WTC11 (cell line): ENCODE measurements at regions not wholly inside any gene's neighbourhood (a gene's known extent, or its start where the extent isn't known, plus 50 kb on each side); places are given as distances from the start of the nearest gene placed in this dataset.

Experiments
- ATAC-seq: fragments of 200-7000 bp; cut with Tn5 transposase; 2 replicates; pipeline ENCODE4 v1.10.0; 2021; ENCODE audit warnings: mild to moderate bottlenecking, moderate library complexity
- CTCF ChIA-PET: fragments of 300-600 bp; sonication (Branson Sonifier 250); formaldehyde crosslinking; loops from one replicate; lab custom pipeline; 2021; ENCODE audit warnings: antibody characterized with exemption; lab: Charles Lee
- POLR2A ChIA-PET: fragments of 350-600 bp; sonication (Branson Sonifier 250); formaldehyde crosslinking; loops from one replicate; lab custom pipeline; 2021; ENCODE audit warnings: antibody characterized with exemption; lab: Charles Lee
- DNase-seq: peaks from one replicate; pipeline ENCODE4 v3.0.0; 2021; ENCODE audit warnings: low spot score
- H3K27ac Mint-ChIP-seq: 2 replicates; pipeline ENCODE4 v1.8.0; 2021; ENCODE audit warnings: mixed read lengths
- H3K27me3 Mint-ChIP-seq: 2 replicates; pipeline ENCODE4 v1.8.0; 2021; ENCODE audit warnings: low read depth, mild to moderate bottlenecking, moderate library complexity, mixed read lengths
- H3K36me3 Mint-ChIP-seq: 2 replicates; pipeline ENCODE4 v1.8.0; 2021; ENCODE audit warnings: mixed read lengths
- H3K4me1 Mint-ChIP-seq: 2 replicates; pipeline ENCODE4 v1.8.0; 2022; ENCODE audit warnings: mixed read lengths
- H3K4me3 Mint-ChIP-seq: 2 replicates; pipeline ENCODE4 v1.8.0; 2021; ENCODE audit warnings: mild to moderate bottlenecking, moderate library complexity, mixed read lengths
- H3K9me3 Mint-ChIP-seq: 2 replicates; pipeline ENCODE4 v1.8.0; 2021; ENCODE audit warnings: mixed read lengths
- GRHL2 ChIP-seq: fragments of 250-450 bp; sonication (Bioruptor Pico); IDR thresholded peaks from 2 replicates; pipeline ENCODE4 v1.8.0; 2022; ENCODE audit warnings: mild to moderate bottlenecking, moderate library complexity; ENCODE audit not compliant: insufficient replicate concordance, severe bottlenecking
- JUN ChIP-seq: sonication (generic); formaldehyde crosslinking; IDR thresholded peaks from 2 replicates; pipeline ENCODE4 v1.8.0; 2023; ENCODE audit warnings: mild to moderate bottlenecking, missing genetic modification reagents
- MYBL2 ChIP-seq: sonication (generic); formaldehyde crosslinking; IDR thresholded peaks from 2 replicates; pipeline ENCODE4 v1.8.1; 2023; ENCODE audit warnings: mild to moderate bottlenecking, moderate library complexity, missing genetic modification reagents
- SMAD4 ChIP-seq: sonication (generic); formaldehyde crosslinking; IDR thresholded peaks from 2 replicates; pipeline ENCODE4 v1.8.0; 2022; ENCODE audit warnings: mild to moderate bottlenecking, missing genetic modification reagents
- TEAD1 ChIP-seq: sonication (generic); formaldehyde crosslinking; IDR thresholded peaks from 2 replicates; pipeline ENCODE4 v1.8.0; 2022; ENCODE audit warnings: mild to moderate bottlenecking, missing genetic modification reagents
- ZNF121 ChIP-seq: sonication (generic); formaldehyde crosslinking; IDR thresholded peaks from 2 replicates; pipeline ENCODE4 v1.8.0; 2023; ENCODE audit warnings: missing genetic modification reagents
- ZNF219 ChIP-seq: sonication (generic); formaldehyde crosslinking; IDR thresholded peaks from 2 replicates; pipeline ENCODE4 v1.8.0; 2023; ENCODE audit warnings: missing genetic modification reagents, mild to moderate bottlenecking, borderline replicate concordance
- ZNF232 ChIP-seq: sonication (generic); formaldehyde crosslinking; IDR thresholded peaks from 2 replicates; pipeline ENCODE4 v1.8.0; 2022; ENCODE audit warnings: mild to moderate bottlenecking, missing genetic modification reagents
- TF ChIP-seq, protein P1 (sequence below): sonication (generic); formaldehyde crosslinking; IDR thresholded peaks from 2 replicates; pipeline ENCODE4 v1.8.1; 2023; ENCODE audit warnings: mild to moderate bottlenecking, missing genetic modification reagents, borderline replicate concordance
- TF ChIP-seq, protein P2 (sequence below): fragments of 250-450 bp; sonication (Bioruptor Pico); conservative IDR thresholded peaks from 2 replicates; pipeline ENCODE4 v1.9.0; 2021; ENCODE audit warnings: mild to moderate bottlenecking
- TF ChIP-seq, protein P3 (sequence below): sonication (generic); formaldehyde crosslinking; IDR thresholded peaks from 2 replicates; pipeline ENCODE4 v1.8.0; 2023; ENCODE audit warnings: missing genetic modification reagents
- TF ChIP-seq, protein P4 (sequence below): fragments of 250-450 bp; sonication (Bioruptor Pico); IDR thresholded peaks from 2 replicates; pipeline ENCODE4 v1.9.0; 2021; ENCODE audit warnings: mild to moderate bottlenecking
- TF ChIP-seq, protein P5 (sequence below): sonication (generic); formaldehyde crosslinking; conservative IDR thresholded peaks from 2 replicates; pipeline ENCODE4 v1.8.1; 2023; ENCODE audit warnings: mild to moderate bottlenecking, low read depth, missing genetic modification reagents, moderate library complexity
- TF ChIP-seq, protein P6 (sequence below): sonication (generic); formaldehyde crosslinking; IDR thresholded peaks from 2 replicates; pipeline ENCODE4 v1.8.0; 2023; ENCODE audit warnings: mild to moderate bottlenecking, missing genetic modification reagents
- TF ChIP-seq, protein P7 (sequence below): sonication (generic); formaldehyde crosslinking; IDR thresholded peaks from 2 replicates; pipeline ENCODE4 v1.8.1; 2023; ENCODE audit warnings: mild to moderate bottlenecking, moderate library complexity, missing genetic modification reagents

DNA sequence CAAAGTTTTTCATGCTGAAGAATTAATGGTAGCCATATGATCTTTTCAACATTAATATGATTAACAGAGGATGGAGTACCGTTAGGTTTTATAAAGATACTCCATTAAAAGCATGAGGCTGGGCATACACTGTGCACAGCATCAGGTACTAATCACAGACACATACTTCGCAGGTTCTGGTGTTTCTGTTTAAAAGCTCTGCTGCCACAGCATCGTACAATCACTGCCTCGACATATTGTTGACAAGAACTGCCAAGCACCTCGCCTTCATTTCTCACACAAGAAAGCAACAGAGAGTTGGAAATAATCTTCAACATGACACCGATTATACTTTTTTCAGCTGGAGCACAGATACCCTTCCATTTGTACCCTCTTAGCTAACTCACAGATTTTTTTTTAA, 753.4 kb upstream of the FAM241A start (continued):
- TF ChIP-seq, protein P1, sequence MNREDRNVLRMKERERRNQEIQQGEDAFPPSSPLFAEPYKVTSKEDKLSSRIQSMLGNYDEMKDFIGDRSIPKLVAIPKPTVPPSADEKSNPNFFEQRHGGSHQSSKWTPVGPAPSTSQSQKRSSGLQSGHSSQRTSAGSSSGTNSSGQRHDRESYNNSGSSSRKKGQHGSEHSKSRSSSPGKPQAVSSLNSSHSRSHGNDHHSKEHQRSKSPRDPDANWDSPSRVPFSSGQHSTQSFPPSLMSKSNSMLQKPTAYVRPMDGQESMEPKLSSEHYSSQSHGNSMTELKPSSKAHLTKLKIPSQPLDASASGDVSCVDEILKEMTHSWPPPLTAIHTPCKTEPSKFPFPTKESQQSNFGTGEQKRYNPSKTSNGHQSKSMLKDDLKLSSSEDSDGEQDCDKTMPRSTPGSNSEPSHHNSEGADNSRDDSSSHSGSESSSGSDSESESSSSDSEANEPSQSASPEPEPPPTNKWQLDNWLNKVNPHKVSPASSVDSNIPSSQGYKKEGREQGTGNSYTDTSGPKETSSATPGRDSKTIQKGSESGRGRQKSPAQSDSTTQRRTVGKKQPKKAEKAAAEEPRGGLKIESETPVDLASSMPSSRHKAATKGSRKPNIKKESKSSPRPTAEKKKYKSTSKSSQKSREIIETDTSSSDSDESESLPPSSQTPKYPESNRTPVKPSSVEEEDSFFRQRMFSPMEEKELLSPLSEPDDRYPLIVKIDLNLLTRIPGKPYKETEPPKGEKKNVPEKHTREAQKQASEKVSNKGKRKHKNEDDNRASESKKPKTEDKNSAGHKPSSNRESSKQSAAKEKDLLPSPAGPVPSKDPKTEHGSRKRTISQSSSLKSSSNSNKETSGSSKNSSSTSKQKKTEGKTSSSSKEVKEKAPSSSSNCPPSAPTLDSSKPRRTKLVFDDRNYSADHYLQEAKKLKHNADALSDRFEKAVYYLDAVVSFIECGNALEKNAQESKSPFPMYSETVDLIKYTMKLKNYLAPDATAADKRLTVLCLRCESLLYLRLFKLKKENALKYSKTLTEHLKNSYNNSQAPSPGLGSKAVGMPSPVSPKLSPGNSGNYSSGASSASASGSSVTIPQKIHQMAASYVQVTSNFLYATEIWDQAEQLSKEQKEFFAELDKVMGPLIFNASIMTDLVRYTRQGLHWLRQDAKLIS (CRISPR knock-in tag) = no peak
- TF ChIP-seq TEAD1 (CRISPR knock-in tag) (no peak), JUN (CRISPR knock-in tag) (no peak), MYBL2 (CRISPR knock-in tag) (no peak)
- TF ChIP-seq, protein P2, sequence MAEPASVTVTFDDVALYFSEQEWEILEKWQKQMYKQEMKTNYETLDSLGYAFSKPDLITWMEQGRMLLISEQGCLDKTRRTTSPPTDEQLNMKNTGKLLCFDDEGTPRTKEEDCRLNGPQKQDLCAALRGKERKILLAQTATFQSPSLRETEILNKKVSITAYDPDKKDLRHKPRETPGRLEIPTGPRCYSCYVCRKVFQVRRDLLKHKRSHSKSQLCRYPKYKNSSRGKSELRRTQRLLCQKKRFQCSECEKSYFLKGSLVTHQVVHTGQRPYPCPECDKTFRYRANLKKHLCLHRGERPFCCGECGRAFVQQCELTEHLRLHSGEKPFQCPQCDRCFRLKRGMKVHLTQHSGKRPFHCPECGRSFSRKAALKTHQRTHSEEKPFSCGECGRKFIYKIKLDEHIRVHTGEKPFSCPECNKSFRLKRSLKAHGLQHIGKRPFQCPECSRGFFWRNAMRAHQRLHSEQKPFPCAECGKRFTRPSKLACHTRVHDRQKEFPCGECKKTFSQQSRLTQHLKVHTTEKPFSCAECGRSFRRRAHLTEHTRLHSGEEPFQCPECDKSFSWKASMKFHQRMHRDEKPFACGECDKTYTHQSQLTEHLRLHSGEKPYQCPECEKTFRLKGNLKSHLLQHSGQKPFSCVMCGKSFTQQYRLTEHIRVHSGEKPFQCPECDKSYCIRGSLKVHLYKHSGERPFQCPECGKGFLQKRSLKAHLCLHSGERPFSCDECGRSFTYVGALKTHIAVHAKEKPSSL (CRISPR knock-in tag) = no peak
- TF ChIP-seq, protein P3, sequence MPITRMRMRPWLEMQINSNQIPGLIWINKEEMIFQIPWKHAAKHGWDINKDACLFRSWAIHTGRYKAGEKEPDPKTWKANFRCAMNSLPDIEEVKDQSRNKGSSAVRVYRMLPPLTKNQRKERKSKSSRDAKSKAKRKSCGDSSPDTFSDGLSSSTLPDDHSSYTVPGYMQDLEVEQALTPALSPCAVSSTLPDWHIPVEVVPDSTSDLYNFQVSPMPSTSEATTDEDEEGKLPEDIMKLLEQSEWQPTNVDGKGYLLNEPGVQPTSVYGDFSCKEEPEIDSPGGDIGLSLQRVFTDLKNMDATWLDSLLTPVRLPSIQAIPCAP (CRISPR knock-in tag) = no peak

DNA sequence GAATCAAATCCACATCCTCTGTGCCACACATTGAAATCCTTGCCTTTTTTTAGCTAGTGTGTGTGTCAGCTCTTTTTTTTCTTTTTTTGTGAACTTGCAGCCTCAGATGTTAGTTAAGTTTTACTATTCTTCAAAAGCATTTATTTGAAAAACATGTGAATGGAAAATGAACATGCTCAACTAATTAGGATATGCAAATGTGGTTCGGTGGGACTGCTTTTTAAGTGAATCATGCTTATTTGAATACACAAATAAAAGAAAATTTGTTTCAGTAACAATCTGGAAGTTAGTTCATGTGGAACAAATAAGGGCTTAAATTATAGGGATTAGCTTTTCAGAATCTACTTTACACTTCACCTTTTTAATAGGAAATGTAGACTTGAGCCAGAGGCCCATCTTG, 751.5 kb upstream of the FAM241A start:
- POLR2A ChIA-PET = no interaction called here
- H3K4me3 Mint-ChIP-seq = no peak overlapping the region
- H3K27me3 Mint-ChIP-seq = no peaks in the 10 kb centered on the region
- H3K27ac Mint-ChIP-seq = no peak overlapping the region
- H3K36me3 Mint-ChIP-seq = no peaks in the 10 kb centered on the region
- DNase-seq = no peak
- no peaks in the 10 kb centered on the region for H3K4me1 Mint-ChIP-seq
- peaks cover 9% of the 10 kb centered on the region for H3K9me3 Mint-ChIP-seq
- CTCF ChIA-PET = interaction anchor here (0.7 kb wide), 1 partner anchor 260 kb away, joined by 3 read pairs; no protein-coding TSS in a partner anchor
- ATAC-seq = no peak
- TF ChIP-seq GRHL2 (CRISPR knock-in tag) = no peak

DNA sequence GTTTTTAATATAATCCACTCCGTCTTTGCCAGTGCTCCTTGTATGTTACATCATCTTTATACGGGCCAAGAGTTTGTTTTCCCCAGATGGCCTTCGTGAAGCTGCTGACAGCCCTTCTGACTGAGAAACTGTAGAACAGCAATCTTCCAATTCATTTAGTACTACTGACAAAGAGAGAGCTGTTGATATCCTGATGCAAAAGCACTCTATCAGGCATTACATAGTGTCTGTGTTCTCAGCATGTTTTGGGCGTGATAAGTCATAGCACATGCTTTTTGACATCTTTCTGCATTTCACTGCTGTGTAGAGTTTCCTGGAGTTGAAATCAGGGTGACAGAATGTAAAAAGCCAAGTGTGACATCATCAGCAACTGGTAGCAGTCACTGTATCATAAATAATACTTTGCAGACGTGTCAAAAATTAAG, 746.3 kb upstream of the FAM241A start:
- POLR2A ChIA-PET = no interaction called here
- H3K9me3 Mint-ChIP-seq = no peaks in the 10 kb centered on the region
- no peaks in the 10 kb centered on the region for H3K36me3 Mint-ChIP-seq
- no peak overlapping the region for H3K4me3 Mint-ChIP-seq
- H3K4me1 Mint-ChIP-seq = no peaks in the 10 kb centered on the region
- TF ChIP-seq ZNF219 (CRISPR knock-in tag) (no peak), ZNF121 (no peak), SMAD4 (no peak), ZNF232 (CRISPR knock-in tag) (no peak)
- TF ChIP-seq, protein P4, sequence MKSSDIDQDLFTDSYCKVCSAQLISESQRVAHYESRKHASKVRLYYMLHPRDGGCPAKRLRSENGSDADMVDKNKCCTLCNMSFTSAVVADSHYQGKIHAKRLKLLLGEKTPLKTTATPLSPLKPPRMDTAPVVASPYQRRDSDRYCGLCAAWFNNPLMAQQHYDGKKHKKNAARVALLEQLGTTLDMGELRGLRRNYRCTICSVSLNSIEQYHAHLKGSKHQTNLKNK (CRISPR knock-in tag) = no peak
- TF ChIP-seq, protein P5, sequence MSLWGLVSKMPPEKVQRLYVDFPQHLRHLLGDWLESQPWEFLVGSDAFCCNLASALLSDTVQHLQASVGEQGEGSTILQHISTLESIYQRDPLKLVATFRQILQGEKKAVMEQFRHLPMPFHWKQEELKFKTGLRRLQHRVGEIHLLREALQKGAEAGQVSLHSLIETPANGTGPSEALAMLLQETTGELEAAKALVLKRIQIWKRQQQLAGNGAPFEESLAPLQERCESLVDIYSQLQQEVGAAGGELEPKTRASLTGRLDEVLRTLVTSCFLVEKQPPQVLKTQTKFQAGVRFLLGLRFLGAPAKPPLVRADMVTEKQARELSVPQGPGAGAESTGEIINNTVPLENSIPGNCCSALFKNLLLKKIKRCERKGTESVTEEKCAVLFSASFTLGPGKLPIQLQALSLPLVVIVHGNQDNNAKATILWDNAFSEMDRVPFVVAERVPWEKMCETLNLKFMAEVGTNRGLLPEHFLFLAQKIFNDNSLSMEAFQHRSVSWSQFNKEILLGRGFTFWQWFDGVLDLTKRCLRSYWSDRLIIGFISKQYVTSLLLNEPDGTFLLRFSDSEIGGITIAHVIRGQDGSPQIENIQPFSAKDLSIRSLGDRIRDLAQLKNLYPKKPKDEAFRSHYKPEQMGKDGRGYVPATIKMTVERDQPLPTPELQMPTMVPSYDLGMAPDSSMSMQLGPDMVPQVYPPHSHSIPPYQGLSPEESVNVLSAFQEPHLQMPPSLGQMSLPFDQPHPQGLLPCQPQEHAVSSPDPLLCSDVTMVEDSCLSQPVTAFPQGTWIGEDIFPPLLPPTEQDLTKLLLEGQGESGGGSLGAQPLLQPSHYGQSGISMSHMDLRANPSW (CRISPR knock-in tag) = no peak
- TF ChIP-seq, protein P6, sequence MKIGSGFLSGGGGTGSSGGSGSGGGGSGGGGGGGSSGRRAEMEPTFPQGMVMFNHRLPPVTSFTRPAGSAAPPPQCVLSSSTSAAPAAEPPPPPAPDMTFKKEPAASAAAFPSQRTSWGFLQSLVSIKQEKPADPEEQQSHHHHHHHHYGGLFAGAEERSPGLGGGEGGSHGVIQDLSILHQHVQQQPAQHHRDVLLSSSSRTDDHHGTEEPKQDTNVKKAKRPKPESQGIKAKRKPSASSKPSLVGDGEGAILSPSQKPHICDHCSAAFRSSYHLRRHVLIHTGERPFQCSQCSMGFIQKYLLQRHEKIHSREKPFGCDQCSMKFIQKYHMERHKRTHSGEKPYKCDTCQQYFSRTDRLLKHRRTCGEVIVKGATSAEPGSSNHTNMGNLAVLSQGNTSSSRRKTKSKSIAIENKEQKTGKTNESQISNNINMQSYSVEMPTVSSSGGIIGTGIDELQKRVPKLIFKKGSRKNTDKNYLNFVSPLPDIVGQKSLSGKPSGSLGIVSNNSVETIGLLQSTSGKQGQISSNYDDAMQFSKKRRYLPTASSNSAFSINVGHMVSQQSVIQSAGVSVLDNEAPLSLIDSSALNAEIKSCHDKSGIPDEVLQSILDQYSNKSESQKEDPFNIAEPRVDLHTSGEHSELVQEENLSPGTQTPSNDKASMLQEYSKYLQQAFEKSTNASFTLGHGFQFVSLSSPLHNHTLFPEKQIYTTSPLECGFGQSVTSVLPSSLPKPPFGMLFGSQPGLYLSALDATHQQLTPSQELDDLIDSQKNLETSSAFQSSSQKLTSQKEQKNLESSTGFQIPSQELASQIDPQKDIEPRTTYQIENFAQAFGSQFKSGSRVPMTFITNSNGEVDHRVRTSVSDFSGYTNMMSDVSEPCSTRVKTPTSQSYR (CRISPR knock-in tag) = no peak
- TF ChIP-seq, protein P7, sequence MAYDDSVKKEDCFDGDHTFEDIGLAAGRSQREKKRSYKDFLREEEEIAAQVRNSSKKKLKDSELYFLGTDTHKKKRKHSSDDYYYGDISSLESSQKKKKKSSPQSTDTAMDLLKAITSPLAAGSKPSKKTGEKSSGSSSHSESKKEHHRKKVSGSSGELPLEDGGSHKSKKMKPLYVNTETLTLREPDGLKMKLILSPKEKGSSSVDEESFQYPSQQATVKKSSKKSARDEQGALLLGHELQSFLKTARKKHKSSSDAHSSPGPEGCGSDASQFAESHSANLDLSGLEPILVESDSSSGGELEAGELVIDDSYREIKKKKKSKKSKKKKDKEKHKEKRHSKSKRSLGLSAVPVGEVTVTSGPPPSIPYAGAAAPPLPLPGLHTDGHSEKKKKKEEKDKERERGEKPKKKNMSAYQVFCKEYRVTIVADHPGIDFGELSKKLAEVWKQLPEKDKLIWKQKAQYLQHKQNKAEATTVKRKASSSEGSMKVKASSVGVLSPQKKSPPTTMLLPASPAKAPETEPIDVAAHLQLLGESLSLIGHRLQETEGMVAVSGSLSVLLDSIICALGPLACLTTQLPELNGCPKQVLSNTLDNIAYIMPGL (CRISPR knock-in tag) = no peak
- TF ChIP-seq, all 79 proteins: peak for 0
- H3K27me3 Mint-ChIP-seq = no peaks in the 10 kb centered on the region
- DNase-seq (no peak), ATAC-seq (no peak)
- no peak overlapping the region for H3K27ac Mint-ChIP-seq
- CTCF ChIA-PET = no interaction called here
